H1 (cell line): ENCODE measurements at regions not wholly inside any gene's neighbourhood (a gene's known extent, or its start where the extent isn't known, plus 50 kb on each side); places are given as distances from the start of the nearest gene placed in this dataset.

Experiments
- CTCF ChIA-PET: fragments of 300-600 bp; sonication (Branson Sonifier 250); formaldehyde crosslinking; loops from one replicate; lab custom pipeline; 2021; ENCODE audit not compliant: partially characterized antibody; lab: Charles Lee
- POLR2A ChIA-PET: fragments of 300-600 bp; sonication (Branson Sonifier 250); formaldehyde crosslinking; loops from one replicate; lab custom pipeline; 2021; ENCODE audit warnings: inconsistent platforms; ENCODE audit not compliant: partially characterized antibody; lab: Charles Lee
- DNase-seq, 2 experiments: peaks; one replicate each; pipeline versions ENCODE4 v3.0.0 to v3.0.0-alpha.2; 2010 to 2022; ENCODE audit warnings: low spot score in 2 of 2, low read depth in 1 of 2, mixed read lengths in 1 of 2
- FAIRE-seq: peaks from 2 replicates; lab custom pipeline; 2011; peaks lifted over from hg19 to GRCh38; lab: Jason Lieb, UNC
- H2AFZ ChIP-seq: 2 replicates; pipeline ENCODE4 v1.8.1; 2012; ENCODE audit warnings: low read length, inconsistent platforms
- H2AK5ac ChIP-seq: 2 replicates; pipeline ENCODE4 v1.6.1; 2013; ENCODE audit warnings: low read depth, low read length
- H2BK120ac ChIP-seq: replicated peaks from 2 replicates; pipeline ENCODE3; 2013; ENCODE audit warnings: low read depth, low read length, inconsistent platforms
- H2BK12ac ChIP-seq: 2 replicates; pipeline ENCODE4 v1.6.1; 2013; ENCODE audit warnings: low read depth, low read length
- H2BK15ac ChIP-seq: 2 replicates; pipeline ENCODE4 v1.6.1; 2013; ENCODE audit warnings: low read length
- H2BK20ac ChIP-seq: 2 replicates; pipeline ENCODE4 v1.6.1; 2013; ENCODE audit warnings: low read length
- H2BK5ac ChIP-seq: 2 replicates; pipeline ENCODE4 v1.6.1; 2013; ENCODE audit warnings: low read depth, low read length
- H3K14ac ChIP-seq: 2 replicates; pipeline ENCODE4 v1.6.1; 2013; ENCODE audit warnings: inconsistent platforms; ENCODE audit not compliant: insufficient read length
- H3K18ac ChIP-seq: 2 replicates; pipeline ENCODE4 v1.6.1; 2013; ENCODE audit warnings: low read length; ENCODE audit errors: extremely low read depth
- H3K23ac ChIP-seq: 2 replicates; pipeline ENCODE4 v1.6.1; 2013; ENCODE audit warnings: inconsistent platforms; ENCODE audit not compliant: insufficient read length
- H3K23me2 ChIP-seq: 2 replicates; pipeline ENCODE4 v1.6.1; 2013; ENCODE audit warnings: low read depth, low read length
- H3K27ac ChIP-seq: 2 replicates; pipeline ENCODE4 v1.6.1; 2011; ENCODE audit warnings: low read depth, low read length, inconsistent platforms
- H3K27me3 ChIP-seq, 4 experiments: replicated peaks in 1 of 4; 1 replicate in 1 of 4; 2 replicates in 3 of 4; pipeline versions ENCODE4 v1.6.1 to v1.8.1; 2011 to 2013; ENCODE audit warnings: low read length in 3 of 4, mild to moderate bottlenecking in 3 of 4, inconsistent platforms in 2 of 4, mixed read lengths in 2 of 4, moderate library complexity in 1 of 4; ENCODE audit not compliant: control insufficient read depth in 3 of 4, insufficient read depth in 3 of 4; ENCODE audit errors: extremely low read depth in 1 of 4
- H3K36me3 ChIP-seq, 4 experiments: 2 replicates each; pipeline versions ENCODE4 v1.6.1 to v1.8.1; 2011 to 2013; ENCODE audit warnings: mild to moderate bottlenecking in 4 of 4, low read length in 3 of 4, moderate library complexity in 2 of 4, control low read depth in 1 of 4, inconsistent platforms in 1 of 4; ENCODE audit not compliant: insufficient read depth in 4 of 4, control insufficient read depth in 2 of 4
- H3K4ac ChIP-seq: replicated peaks from 2 replicates; pipeline ENCODE3; 2013; ENCODE audit warnings: low read length, low read depth, mixed read lengths, inconsistent platforms; ENCODE audit not compliant: insufficient read length
- H3K4me1 ChIP-seq, 4 experiments: replicated peaks in 1 of 4; 1 replicate in 1 of 4; 2 replicates in 3 of 4; pipeline versions ENCODE4 v1.6.1 to v1.8.1; 2011 to 2013; ENCODE audit warnings: low read length in 3 of 4, inconsistent platforms in 2 of 4, mixed read lengths in 1 of 4; ENCODE audit not compliant: insufficient read depth in 4 of 4, control insufficient read depth in 3 of 4
- H3K4me2 ChIP-seq, 2 experiments: 2 replicates each; pipeline versions ENCODE4 v1.6.1 to v1.8.1; 2011 to 2013; ENCODE audit warnings: low read depth in 2 of 2, low read length in 2 of 2, control low read depth in 1 of 2, inconsistent platforms in 1 of 2, mild to moderate bottlenecking in 1 of 2; ENCODE audit not compliant: insufficient read depth in 1 of 2
- H3K4me3 ChIP-seq, 4 experiments: fragments of 200-600, 300-600 bp in 1 of 4; sonication (generic), shearing (Covaris generic), sonication (Bioruptor Twin) in 1 of 4; 2 replicates each; pipeline versions ENCODE4 v1.5.1 to v1.8.1; 2011 to 2016; ENCODE audit warnings: low read length in 4 of 4, low read depth in 3 of 4, control low read depth in 2 of 4, inconsistent platforms in 2 of 4, mild to moderate bottlenecking in 2 of 4, mixed read lengths in 1 of 4, moderate library complexity in 1 of 4; ENCODE audit not compliant: insufficient read depth in 2 of 4; ENCODE audit errors: extremely low read depth in 1 of 4
- H3K56ac ChIP-seq: replicated peaks from 2 replicates; pipeline ENCODE3; 2013; ENCODE audit warnings: low read depth, mild to moderate bottlenecking, mixed read lengths, low read length, inconsistent platforms; ENCODE audit not compliant: insufficient read length
- H3K79me1 ChIP-seq: 2 replicates; pipeline ENCODE4 v1.6.1; 2013; ENCODE audit warnings: low read depth, low read length, control low read depth
- H3K79me2 ChIP-seq, 2 experiments: 2 replicates each; pipeline versions ENCODE4 v1.6.1 to v1.8.1; 2012 to 2013; ENCODE audit warnings: low read length in 2 of 2, mild to moderate bottlenecking in 2 of 2, inconsistent platforms in 1 of 2; ENCODE audit not compliant: insufficient read depth in 2 of 2, control insufficient read depth in 1 of 2
- H3K9ac ChIP-seq, 4 experiments: replicated peaks in 1 of 4; 1 replicate in 1 of 4; 2 replicates in 3 of 4; pipeline versions ENCODE4 v1.6.1 to v1.8.1; 2011 to 2013; ENCODE audit warnings: low read depth in 3 of 4, low read length in 3 of 4, control low read depth in 2 of 4, mild to moderate bottlenecking in 2 of 4, moderate library complexity in 2 of 4, inconsistent platforms in 1 of 4; ENCODE audit errors: extremely low read depth in 1 of 4
- H3K9me3 ChIP-seq, 2 experiments: 2 replicates each; pipeline versions ENCODE4 v1.6.1 to v1.8.1; 2012 to 2013; ENCODE audit warnings: mild to moderate bottlenecking in 2 of 2, moderate library complexity in 2 of 2, control low read depth in 1 of 2, inconsistent platforms in 1 of 2, low read depth in 1 of 2, low read length in 1 of 2, mixed read lengths in 1 of 2; ENCODE audit not compliant: insufficient read depth in 2 of 2
- H4K20me1 ChIP-seq, 2 experiments: replicated peaks in 1 of 2; 2 replicates each; pipeline versions ENCODE3 to v1.8.1; 2011 to 2013; ENCODE audit warnings: inconsistent platforms in 2 of 2, low read length in 2 of 2, mild to moderate bottlenecking in 1 of 2; ENCODE audit not compliant: insufficient read depth in 2 of 2, control insufficient read depth in 1 of 2
- H4K5ac ChIP-seq: 2 replicates; pipeline ENCODE4 v1.6.1; 2013; ENCODE audit warnings: low read length, low read depth, mixed read lengths, inconsistent platforms; ENCODE audit not compliant: insufficient read length
- H4K8ac ChIP-seq: 2 replicates; pipeline ENCODE4 v1.8.0; 2013; ENCODE audit warnings: mild to moderate bottlenecking, moderate library complexity, low read length, inconsistent platforms; ENCODE audit not compliant: insufficient read depth; ENCODE audit errors: extremely low read depth
- H4K91ac ChIP-seq: replicated peaks from 2 replicates; pipeline ENCODE3; 2013; ENCODE audit warnings: low read length, mixed read lengths, inconsistent platforms; ENCODE audit not compliant: insufficient read length
- EZH2 ChIP-seq: fragments of 200-600 bp; sonication (generic); IDR thresholded peaks from 2 replicates; pipeline ENCODE4 v1.7.1; 2012; ENCODE audit warnings: low read depth, mild to moderate bottlenecking, moderate library complexity, low read length, inconsistent platforms; ENCODE audit not compliant: severe bottlenecking
- NANOG ChIP-seq: IDR thresholded peaks from 2 replicates; pipeline ENCODE4 v1.6.1; 2011; ENCODE audit warnings: low read length, low read depth, mild to moderate bottlenecking, inconsistent platforms; ENCODE audit not compliant: insufficient read depth, poor library complexity, severe bottlenecking
- NRF1 ChIP-seq: IDR thresholded peaks from 2 replicates; pipeline ENCODE4 v1.6.1; 2011; ENCODE audit warnings: mild to moderate bottlenecking, low read depth, low read length, improper control_type of control experiment
- RAD21 ChIP-seq, 2 experiments: IDR thresholded peaks in 1 of 2; conservative IDR thresholded peaks in 1 of 2; 2 replicates each; pipeline ENCODE4 v1.6.1; 2011; ENCODE audit warnings: low read depth in 2 of 2, low read length in 2 of 2, improper control_type of control experiment in 1 of 2, inconsistent platforms in 1 of 2, mild to moderate bottlenecking in 1 of 2, moderate library complexity in 1 of 2
- WGBS, 2 experiments: shearing (Covaris generic) in 1 of 2; methylation state at CpG; one replicate each; pipeline versions ENCODE4 v1.1.6 to v1.1.7; 2013 to 2015; ENCODE audit warnings: low lambda C conversion rate in 2 of 2, mixed read lengths in 2 of 2, inconsistent platforms in 1 of 2, low coverage in 1 of 2, missing lambda C conversion rate in 1 of 2; ENCODE audit not compliant: insufficient replicate concordance in 2 of 2, insufficient coverage in 1 of 2, insufficient read length in 1 of 2; ENCODE audit errors: extremely low coverage in 1 of 2, missing lambda C conversion rate in 1 of 2; 5-methylcytosine and 5-hydroxymethylcytosine counted together

DNA sequence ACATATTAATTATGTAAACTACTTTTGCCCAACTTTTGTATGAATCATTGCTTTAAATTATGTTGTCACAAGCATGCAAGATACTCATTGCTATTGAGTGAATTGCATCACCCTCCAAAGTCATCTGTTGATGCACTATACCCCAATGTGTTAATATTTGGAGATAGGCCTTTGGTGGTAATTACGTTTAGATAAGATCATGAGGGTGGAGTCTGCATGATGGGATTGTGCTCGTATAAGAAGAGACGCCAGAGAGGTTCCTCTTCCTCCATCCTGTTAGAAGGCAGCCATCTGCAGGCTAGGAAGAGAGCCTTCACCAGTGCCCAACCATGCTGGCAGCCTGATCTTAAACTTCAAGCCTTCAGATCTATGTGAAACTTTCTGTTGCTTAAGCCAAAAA, 95.3 kb upstream of the MAGI2 start:
- WGBS, 2 experiments = 85% methylated on average over 3 of the region's 3 CpGs; no CpG with 5 or more reads in 1 of the 2 experiments
- ChIA-PET POLR2A (no interaction called here), CTCF (no interaction called here)
- Histone ChIP-seq H2BK15ac (no peak overlapping the region), H3K23ac (no peak overlapping the region), H3K27ac (no peak overlapping the region), H3K4me3 (no peak overlapping the region), H3K4me2 (no peak overlapping the region), H3K79me2 (no peaks in the 10 kb centered on the region), H3K18ac (no peak overlapping the region), H2AK5ac (no peak overlapping the region), H3K36me3 (no peaks in the 10 kb centered on the region), H2BK12ac (no peak overlapping the region), H3K23me2 (no peaks in the 10 kb centered on the region), H4K20me1 (no peaks in the 10 kb centered on the region), H2BK20ac (no peak overlapping the region), H3K56ac (no peak overlapping the region), H4K5ac (no peak overlapping the region), H3K4me1 (no peaks in the 10 kb centered on the region), H2AFZ (peak overlapping the region; percentile 53; the same call in 1 of the 2 replicates), H3K9ac (no peak overlapping the region), H3K14ac (no peak overlapping the region), H2BK5ac (no peak overlapping the region), H4K91ac (no peak overlapping the region), H2BK120ac (no peak overlapping the region), H3K27me3 (no peaks in the 10 kb centered on the region), H4K8ac (no peak overlapping the region), H3K79me1 (no peaks in the 10 kb centered on the region), H3K4ac (no peak overlapping the region), H3K9me3 (no peaks in the 10 kb centered on the region)
- no peak for FAIRE-seq
- TF ChIP-seq RAD21 (IDR thresholded peaks at IDR 0.05 in 1 of 2, conservative IDR thresholded peaks at IDR 0.05 in 1 of 2; ENCODE audit: low read depth in 2 of 2, low read length in 2 of 2) (peak; percentile 10 to 33; a peak in 2 of 4 replicates), EZH2 (no peak), NRF1 (no peak), NANOG (no peak)
- DNase-seq = no peak
